ENCODE measurements at regions not wholly inside any gene's neighbourhood (a gene's known extent, or its start where the extent isn't known, plus 50 kb on each side); places are given as distances from the start of the nearest gene placed in this dataset.

- intact Hi-C loops (cut with DNase I; ENCODE audit: low total_unique reads): no loop called here
- Histone ChIP-seq H3K27ac (no peak overlapping the region), H3K27me3 (no peaks in the 10 kb centered on the region), H3K36me3 (no peaks in the 10 kb centered on the region), H3K9me3 (no peaks in the 10 kb centered on the region), H3K4me3 (no peak overlapping the region), H3K4me1 (peaks cover 0 to 13% of the 10 kb centered on the region in 2 donors)
- in situ Hi-C loops (cut with MboI; ENCODE audit: low sequenced_read_pairs in 4 of 4): loop anchor here (5.0 to 25.0 kb wide), 5 partner anchors 282 to 637 kb away; no protein-coding TSS in a partner anchor
- no peak for TF ChIP-seq POLR2A (IDR thresholded peaks at IDR 0.05)
- TF ChIP-seq, protein P1, sequence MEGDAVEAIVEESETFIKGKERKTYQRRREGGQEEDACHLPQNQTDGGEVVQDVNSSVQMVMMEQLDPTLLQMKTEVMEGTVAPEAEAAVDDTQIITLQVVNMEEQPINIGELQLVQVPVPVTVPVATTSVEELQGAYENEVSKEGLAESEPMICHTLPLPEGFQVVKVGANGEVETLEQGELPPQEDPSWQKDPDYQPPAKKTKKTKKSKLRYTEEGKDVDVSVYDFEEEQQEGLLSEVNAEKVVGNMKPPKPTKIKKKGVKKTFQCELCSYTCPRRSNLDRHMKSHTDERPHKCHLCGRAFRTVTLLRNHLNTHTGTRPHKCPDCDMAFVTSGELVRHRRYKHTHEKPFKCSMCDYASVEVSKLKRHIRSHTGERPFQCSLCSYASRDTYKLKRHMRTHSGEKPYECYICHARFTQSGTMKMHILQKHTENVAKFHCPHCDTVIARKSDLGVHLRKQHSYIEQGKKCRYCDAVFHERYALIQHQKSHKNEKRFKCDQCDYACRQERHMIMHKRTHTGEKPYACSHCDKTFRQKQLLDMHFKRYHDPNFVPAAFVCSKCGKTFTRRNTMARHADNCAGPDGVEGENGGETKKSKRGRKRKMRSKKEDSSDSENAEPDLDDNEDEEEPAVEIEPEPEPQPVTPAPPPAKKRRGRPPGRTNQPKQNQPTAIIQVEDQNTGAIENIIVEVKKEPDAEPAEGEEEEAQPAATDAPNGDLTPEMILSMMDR (IDR thresholded peaks at IDR 0.05 in 4 of 5, conservative IDR thresholded peaks at IDR 0.05 in 1 of 5): no peak
- ATAC-seq: no peak
- no peak for DNase-seq
These were observed 117.2 kb upstream of the SPRED2 start for GRCh38 chr2:65549631-65550030.

GRCh38 chr2:65549257-65549627 is 116.8 kb upstream of the SPRED2 start:
- Histone ChIP-seq H3K27ac (no peak overlapping the region), H3K27me3 (no peaks in the 10 kb centered on the region), H3K4me3 (no peak overlapping the region), H3K4me1 (peaks cover 0 to 13% of the 10 kb centered on the region in 2 donors), H3K36me3 (no peaks in the 10 kb centered on the region), H3K9me3 (no peaks in the 10 kb centered on the region)
- ATAC-seq (no peak), DNase-seq (no peak)
- intact Hi-C loops (cut with DNase I; ENCODE audit: low total_unique reads) (no loop called here), in situ Hi-C loops (cut with MboI; ENCODE audit: low sequenced_read_pairs in 4 of 4) (loop anchor here in 1 of 4 donors (10.0 kb wide), 1 partner anchor 284 kb away; no protein-coding TSS in a partner anchor)
- TF ChIP-seq, protein P1 (IDR thresholded peaks at IDR 0.05 in 4 of 5, conservative IDR thresholded peaks at IDR 0.05 in 1 of 5): no peak
- TF ChIP-seq POLR2A (IDR thresholded peaks at IDR 0.05): no peak

DNA sequence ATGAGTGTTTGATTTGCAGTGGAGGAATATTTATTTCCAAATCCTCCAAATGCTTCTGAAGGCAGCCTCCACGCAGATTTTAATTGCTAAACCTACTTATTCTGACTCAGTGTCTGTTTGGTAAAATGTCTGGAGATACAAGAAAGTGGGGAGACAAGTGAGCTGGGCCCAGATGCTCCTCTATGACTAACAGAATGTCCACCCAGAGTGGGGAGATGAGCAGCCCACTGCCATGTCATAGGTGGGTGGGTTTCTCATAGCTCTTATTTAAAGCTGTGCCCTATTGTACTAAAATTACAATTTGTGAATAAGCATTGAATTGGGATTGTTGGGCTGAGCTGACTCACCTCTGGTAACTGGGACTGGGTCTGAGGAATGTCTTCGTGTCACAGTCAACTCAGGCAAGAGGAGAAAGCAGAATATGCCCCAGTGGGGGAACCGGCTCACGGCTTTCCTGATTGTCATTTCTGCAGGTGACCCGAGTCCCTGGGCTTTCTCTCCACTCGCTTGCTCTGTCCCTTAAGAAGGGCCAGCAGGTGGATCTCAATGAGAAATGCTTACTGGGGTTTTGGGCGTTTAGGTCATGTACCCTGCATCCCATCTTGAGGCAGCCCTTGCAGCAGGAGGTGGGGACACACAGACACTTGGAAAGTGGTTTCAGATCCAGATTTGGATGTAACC is 116.3 kb upstream of the SPRED2 start:
- no peak overlapping the region for H3K4me3 ChIP-seq
- no peaks in the 10 kb centered on the region for H3K27me3 ChIP-seq
- in situ Hi-C loops (cut with MboI; ENCODE audit: low sequenced_read_pairs in 4 of 4) (loop anchor here in 1 of 4 donors (10.0 kb wide), 1 partner anchor 284 kb away; no protein-coding TSS in a partner anchor), intact Hi-C loops (cut with DNase I; ENCODE audit: low total_unique reads) (no loop called here)
- DNase-seq (no peak), ATAC-seq (no peak)
- H3K27ac ChIP-seq: no peak overlapping the region
- no peaks in the 10 kb centered on the region for H3K9me3 ChIP-seq
- no peaks in the 10 kb centered on the region for H3K36me3 ChIP-seq
- peaks cover 0 to 13% of the 10 kb centered on the region in 2 donors for H3K4me1 ChIP-seq
- no peak for TF ChIP-seq POLR2A (IDR thresholded peaks at IDR 0.05)
- TF ChIP-seq, protein P1 (IDR thresholded peaks at IDR 0.05 in 4 of 5, conservative IDR thresholded peaks at IDR 0.05 in 1 of 5): no peak

GRCh38 chr2:65548064-65548463 is 115.7 kb upstream of the SPRED2 start:
- no peaks in the 10 kb centered on the region for H3K36me3 ChIP-seq
- TF ChIP-seq, protein P1 (IDR thresholded peaks at IDR 0.05 in 4 of 5, conservative IDR thresholded peaks at IDR 0.05 in 1 of 5): no peak
- TF ChIP-seq POLR2A (IDR thresholded peaks at IDR 0.05): no peak
- H3K27ac ChIP-seq: no peak overlapping the region
- DNase-seq (no peak), ATAC-seq (no peak)
- H3K9me3 ChIP-seq: no peaks in the 10 kb centered on the region
- H3K27me3 ChIP-seq: no peaks in the 10 kb centered on the region
- peaks cover 0 to 8% of the 10 kb centered on the region in 2 donors for H3K4me1 ChIP-seq
- intact Hi-C loops (cut with DNase I; ENCODE audit: low total_unique reads) (no loop called here), in situ Hi-C loops (cut with MboI; ENCODE audit: low sequenced_read_pairs in 4 of 4) (loop anchor here in 1 of 4 donors (10.0 kb wide), 1 partner anchor 283 kb away; no protein-coding TSS in a partner anchor)
- no peak overlapping the region for H3K4me3 ChIP-seq
